ENCODE measurements at regions not wholly inside any gene's neighbourhood (a gene's known extent, or its start where the extent isn't known, plus 50 kb on each side); places are given as distances from the start of the nearest gene placed in this dataset.

DNA sequence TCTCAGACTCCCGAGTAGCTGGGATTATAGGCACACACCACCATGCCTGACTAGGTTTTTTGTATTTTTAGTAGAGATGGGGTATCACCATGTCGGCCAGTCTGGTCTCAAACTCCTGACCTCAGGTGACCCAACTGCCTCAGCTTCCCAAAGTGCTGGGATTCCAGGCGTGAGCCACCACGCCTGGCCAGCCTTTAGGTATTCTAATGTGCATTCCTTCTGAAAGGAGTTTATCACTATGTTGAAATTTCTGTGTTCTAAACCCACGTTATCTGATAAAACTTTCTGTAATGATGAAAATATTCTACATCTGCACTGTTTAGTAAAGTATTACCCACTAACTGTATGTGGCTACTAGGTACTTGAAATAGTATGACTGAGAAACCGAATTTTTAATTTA, 110.6 kb upstream of the IMMP2L start:
- TF ChIP-seq POLR2AphosphoS5 (IDR thresholded peaks at IDR 0.05), result no peak
- TF ChIP-seq, protein P1, sequence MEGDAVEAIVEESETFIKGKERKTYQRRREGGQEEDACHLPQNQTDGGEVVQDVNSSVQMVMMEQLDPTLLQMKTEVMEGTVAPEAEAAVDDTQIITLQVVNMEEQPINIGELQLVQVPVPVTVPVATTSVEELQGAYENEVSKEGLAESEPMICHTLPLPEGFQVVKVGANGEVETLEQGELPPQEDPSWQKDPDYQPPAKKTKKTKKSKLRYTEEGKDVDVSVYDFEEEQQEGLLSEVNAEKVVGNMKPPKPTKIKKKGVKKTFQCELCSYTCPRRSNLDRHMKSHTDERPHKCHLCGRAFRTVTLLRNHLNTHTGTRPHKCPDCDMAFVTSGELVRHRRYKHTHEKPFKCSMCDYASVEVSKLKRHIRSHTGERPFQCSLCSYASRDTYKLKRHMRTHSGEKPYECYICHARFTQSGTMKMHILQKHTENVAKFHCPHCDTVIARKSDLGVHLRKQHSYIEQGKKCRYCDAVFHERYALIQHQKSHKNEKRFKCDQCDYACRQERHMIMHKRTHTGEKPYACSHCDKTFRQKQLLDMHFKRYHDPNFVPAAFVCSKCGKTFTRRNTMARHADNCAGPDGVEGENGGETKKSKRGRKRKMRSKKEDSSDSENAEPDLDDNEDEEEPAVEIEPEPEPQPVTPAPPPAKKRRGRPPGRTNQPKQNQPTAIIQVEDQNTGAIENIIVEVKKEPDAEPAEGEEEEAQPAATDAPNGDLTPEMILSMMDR (IDR thresholded peaks at IDR 0.05), result no peak
- TF ChIP-seq EP300 (IDR thresholded peaks at IDR 0.05), result no peak
